GM19239 (cell line): ENCODE measurements at regions not wholly inside any gene's neighbourhood (a gene's known extent, or its start where the extent isn't known, plus 50 kb on each side); places are given as distances from the start of the nearest gene placed in this dataset.
"Not testable (repeated sequence)": the region's sequence is repeated elsewhere in the genome, so short reads cannot be mapped to it uniquely, and the experiment has no call there.

Experiments
- DNase-seq: peaks from one replicate; pipeline ENCODE4 v3.0.0; 2011; ENCODE audit warnings: low spot score; ENCODE audit not compliant: insufficient read length
- FAIRE-seq: peaks from 2 replicates; lab custom pipeline; 2011; peaks lifted over from hg19 to GRCh38; lab: Jason Lieb, UNC

- not testable (repeated sequence) for DNase-seq, FAIRE-seq
Observed at GRCh38 chrX:149420566-149420965, 84.5 kb downstream of the IDS start.

DNA sequence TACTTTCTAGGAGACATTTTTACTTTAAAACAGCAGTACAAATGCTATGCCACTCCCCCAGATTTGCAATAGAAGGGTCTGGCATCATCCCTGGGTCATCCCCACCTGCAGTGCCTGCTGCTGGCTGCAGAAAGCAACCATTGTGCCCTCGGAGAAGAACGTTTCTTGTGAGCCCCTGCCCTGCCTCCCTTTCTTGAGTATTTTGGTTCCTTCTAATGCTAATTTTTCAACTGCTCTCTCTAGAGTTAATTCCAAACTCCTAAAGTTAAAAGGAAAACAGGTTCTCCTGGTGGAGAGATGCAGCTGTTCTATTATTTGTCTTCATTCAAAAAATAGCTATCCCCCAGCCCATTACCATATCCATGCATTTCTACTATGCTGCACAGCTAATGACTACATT is 107.1 kb downstream of the IDS start:
- FAIRE-seq, result no peak
- DNase-seq, result no peak

- FAIRE-seq (no peak), DNase-seq (no peak)
Observed at GRCh38 chrX:149392921-149393320, 112.2 kb downstream of the IDS start.

DNA sequence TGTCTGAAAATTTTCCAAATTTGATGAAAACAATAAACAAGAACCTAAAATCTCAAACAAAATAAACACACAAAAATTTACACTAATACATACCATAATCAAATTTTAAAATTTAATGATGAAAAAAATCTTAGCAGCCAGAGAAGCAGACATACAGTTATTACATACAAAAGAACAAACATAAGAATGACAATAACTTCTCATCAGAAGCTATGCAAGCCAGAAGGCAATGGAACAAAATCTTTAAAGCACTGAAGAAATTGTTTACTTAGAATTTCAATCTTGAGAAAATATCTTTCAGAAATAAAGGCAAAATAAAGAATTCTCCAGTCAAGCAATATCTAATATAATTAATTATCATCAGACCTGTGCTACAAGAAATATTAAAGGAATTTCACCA is 121.3 kb downstream of the IDS start:
- peak; percentile 49 for FAIRE-seq
- no peak for DNase-seq

DNA sequence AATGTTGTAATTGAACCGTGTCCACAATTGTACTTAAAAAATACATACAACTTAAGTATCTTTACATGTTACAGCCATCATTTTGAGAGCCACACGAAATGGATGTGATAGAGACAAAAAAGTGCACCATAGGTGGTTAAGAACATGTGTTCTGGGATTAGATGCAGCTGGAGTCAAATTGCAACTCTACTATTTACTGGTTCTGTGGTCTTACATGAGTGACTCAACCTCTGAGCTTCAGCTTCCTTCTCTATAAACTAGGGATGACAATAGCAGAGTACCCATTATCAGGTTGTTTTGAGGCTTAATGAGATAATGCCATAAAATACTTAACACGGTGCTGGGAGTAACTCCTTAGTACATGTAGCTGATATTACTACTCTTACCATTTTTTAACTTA is 130.4 kb downstream of the IDS start:
- DNase-seq (no peak), FAIRE-seq (no peak)

- FAIRE-seq (no peak), DNase-seq (no peak)
Observed at GRCh38 chrX:149372866-149373265, 132.2 kb downstream of the IDS start.

DNA sequence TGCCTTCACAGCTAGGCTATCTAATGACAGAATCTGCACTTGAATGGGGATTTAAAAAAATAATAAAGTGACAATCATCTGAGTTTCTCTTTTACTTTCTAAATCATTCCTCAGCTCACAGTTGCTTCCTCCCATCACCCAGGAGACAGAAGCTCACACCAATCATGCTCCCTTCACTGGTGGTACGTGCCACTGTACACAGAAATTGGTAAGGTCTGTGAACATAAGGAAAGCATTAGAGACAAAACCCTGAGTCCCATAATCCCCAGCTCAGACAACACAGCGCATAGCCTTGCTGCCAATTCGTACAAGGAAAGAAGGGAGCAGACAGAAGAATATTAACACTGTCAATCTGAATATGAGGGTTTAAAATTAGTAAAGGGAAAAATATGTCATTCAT is 133.1 kb downstream of the IDS start:
- FAIRE-seq (no peak), DNase-seq (no peak)

- FAIRE-seq (no peak), DNase-seq (no peak)
Observed at GRCh38 chrX:149370097-149370496, 135.0 kb downstream of the IDS start.

- no peak for FAIRE-seq
- no peak for DNase-seq
Observed at GRCh38 chrX:149365552-149365951, 139.6 kb downstream of the IDS start.

DNA sequence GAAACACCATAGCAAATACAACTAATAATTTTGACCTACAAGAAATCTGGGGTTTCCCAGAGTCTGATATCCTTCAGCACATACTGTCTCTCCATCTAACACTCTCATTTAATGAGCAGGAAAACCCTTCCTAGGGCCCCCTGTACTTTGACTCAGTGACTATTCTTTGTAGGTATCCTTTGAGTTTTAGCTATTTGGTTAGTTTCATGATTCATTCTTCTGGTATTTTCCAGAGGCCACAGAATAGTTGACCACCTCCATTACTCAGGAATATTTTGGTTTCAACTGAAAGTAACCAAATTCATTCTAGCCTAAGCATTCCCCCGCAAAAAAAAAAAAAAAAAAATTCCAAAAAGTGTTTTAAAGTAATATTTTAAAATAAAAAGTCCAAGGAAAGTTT is 140.0 kb downstream of the IDS start:
- FAIRE-seq (no peak), DNase-seq (no peak)

- DNase-seq (no peak), FAIRE-seq (no peak)
Observed at GRCh38 chrX:149363965-149364364, 141.1 kb downstream of the IDS start.

GRCh38 chrX:149346306-149346705 is 158.8 kb downstream of the IDS start:
- FAIRE-seq (no peak), DNase-seq (no peak)

DNA sequence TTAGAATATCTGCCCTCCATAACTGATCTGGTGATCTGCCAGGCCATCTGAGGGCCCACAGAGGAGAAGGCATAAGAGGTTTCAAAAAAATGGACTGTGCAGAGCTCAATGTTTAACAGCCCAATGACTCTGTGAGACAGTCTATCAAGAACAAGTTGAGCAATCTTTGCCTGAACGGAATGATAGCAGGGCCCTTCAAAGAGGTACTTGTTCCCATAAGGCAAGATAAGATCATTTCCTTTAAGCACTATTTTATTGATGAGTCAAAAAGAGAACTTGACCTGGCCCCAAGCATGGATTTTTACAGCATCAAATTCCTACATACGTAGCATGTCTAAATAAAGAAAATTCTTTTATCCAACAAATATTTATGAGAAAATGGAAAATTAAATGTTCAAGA is 182.8 kb downstream of the IDS start:
- FAIRE-seq (no peak), DNase-seq (no peak)

GRCh38 chrX:149313871-149314371 is 191.2 kb downstream of the IDS start:
- no peak for FAIRE-seq
- no peak for DNase-seq

GRCh38 chrX:149312988-149313387 is 192.1 kb downstream of the IDS start:
- DNase-seq (no peak), FAIRE-seq (no peak)

- FAIRE-seq (no peak), DNase-seq (no peak)
Observed at GRCh38 chrX:149312097-149312496, 193.0 kb downstream of the IDS start.

- FAIRE-seq (no peak), DNase-seq (no peak)
Observed at GRCh38 chrX:149302705-149303104, 202.4 kb downstream of the IDS start.

GRCh38 chrX:149298111-149298510 is 207.0 kb downstream of the IDS start:
- no peak for DNase-seq
- no peak for FAIRE-seq

GRCh38 chrX:149296092-149296491 is 209.0 kb downstream of the IDS start:
- DNase-seq (no peak), FAIRE-seq (no peak)

DNA sequence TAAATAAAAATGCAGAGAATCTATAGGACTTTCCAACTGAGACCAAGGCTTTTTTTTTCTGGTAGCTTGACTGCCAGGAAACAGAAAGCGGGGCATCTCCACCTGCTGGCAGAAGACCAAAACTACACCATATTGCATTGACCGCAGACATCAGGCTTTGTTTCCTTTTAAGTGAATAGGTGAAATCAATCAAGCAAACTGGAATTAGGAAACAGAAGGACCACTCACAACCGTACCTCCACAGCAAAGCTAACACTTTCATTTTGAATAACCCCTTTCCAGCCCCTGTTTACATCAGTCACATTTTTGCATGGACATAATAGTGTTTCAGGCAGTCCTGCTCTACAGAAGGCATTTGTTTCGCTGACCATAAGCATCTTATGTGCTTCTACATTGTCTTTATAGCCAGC is 218.2 kb downstream of the IDS start:
- DNase-seq, result peak; percentile 32
- peak; percentile 93 for FAIRE-seq

- DNase-seq (no peak), FAIRE-seq (no peak)
Observed at GRCh38 chrX:149284616-149285015, 220.5 kb downstream of the IDS start.

GRCh38 chrX:149283853-149284252 is 221.3 kb downstream of the IDS start:
- DNase-seq (no peak), FAIRE-seq (no peak)

GRCh38 chrX:149282909-149283308 is 222.2 kb downstream of the IDS start:
- DNase-seq (no peak), FAIRE-seq (no peak)
